ENCODE measurements at regions not wholly inside any gene's neighbourhood (a gene's known extent, or its start where the extent isn't known, plus 50 kb on each side); places are given as distances from the start of the nearest gene placed in this dataset.

DNA sequence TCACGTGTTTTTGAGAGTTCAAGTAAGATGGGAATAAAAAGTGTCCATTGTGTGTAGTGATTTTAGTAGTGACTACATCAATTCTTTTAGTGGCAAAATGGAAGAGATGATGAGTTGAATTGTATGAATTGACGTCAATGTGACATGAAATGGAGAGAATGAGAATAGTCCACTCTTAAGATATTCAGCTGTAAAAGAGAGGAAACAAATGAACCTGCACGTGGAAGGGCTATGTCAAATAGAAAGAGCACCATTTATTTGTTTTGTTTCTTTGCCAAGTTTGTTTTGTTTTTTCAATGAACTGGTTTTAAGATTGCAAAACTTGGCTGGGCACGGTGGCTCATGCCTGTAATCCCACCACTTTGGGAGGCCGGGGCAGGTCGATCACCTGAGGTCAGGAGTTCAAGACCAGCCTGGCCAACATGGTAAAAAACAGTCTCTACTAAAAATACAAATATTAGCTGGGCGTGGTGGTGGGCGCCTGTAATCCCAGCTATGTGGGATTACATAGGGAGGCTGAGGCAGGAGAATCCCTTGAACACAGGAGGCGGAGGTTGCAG is 453.8 kb downstream of the TAF11L14 start:
- TF ChIP-seq, protein P1, sequence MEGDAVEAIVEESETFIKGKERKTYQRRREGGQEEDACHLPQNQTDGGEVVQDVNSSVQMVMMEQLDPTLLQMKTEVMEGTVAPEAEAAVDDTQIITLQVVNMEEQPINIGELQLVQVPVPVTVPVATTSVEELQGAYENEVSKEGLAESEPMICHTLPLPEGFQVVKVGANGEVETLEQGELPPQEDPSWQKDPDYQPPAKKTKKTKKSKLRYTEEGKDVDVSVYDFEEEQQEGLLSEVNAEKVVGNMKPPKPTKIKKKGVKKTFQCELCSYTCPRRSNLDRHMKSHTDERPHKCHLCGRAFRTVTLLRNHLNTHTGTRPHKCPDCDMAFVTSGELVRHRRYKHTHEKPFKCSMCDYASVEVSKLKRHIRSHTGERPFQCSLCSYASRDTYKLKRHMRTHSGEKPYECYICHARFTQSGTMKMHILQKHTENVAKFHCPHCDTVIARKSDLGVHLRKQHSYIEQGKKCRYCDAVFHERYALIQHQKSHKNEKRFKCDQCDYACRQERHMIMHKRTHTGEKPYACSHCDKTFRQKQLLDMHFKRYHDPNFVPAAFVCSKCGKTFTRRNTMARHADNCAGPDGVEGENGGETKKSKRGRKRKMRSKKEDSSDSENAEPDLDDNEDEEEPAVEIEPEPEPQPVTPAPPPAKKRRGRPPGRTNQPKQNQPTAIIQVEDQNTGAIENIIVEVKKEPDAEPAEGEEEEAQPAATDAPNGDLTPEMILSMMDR (IDR thresholded peaks at IDR 0.05): no peak
- no peak for TF ChIP-seq POLR2A (IDR thresholded peaks at IDR 0.05)
- no peak for TF ChIP-seq POLR2AphosphoS5 (IDR thresholded peaks at IDR 0.05; ENCODE audit: insufficient read depth in 1 of 2, low read depth in 1 of 2)

Data from vagina (tissue), 2 donors.